ENCODE measurements at regions not wholly inside any gene's neighbourhood (a gene's known extent, or its start where the extent isn't known, plus 50 kb on each side); places are given as distances from the start of the nearest gene placed in this dataset.
"Not testable (repeated sequence)": the region's sequence is repeated elsewhere in the genome, so short reads cannot be mapped to it uniquely, and the experiment has no call there.

GRCh38 chr4:72767618-72768302 lies 198.7 kb upstream of the ADAMTS3 start:
- no peaks in the 10 kb centered on the region for H3K27me3 Mint-ChIP-seq (ENCODE audit: low read depth in 3 of 3)
- Histone ChIP-seq H3K27me3 (ENCODE audit: control insufficient read depth in 2 of 2, insufficient read depth in 2 of 2, low read length in 2 of 2) (no peaks in the 10 kb centered on the region), H3K4me1 (ENCODE audit: control insufficient read depth in 1 of 2, insufficient read depth in 2 of 2, low read length in 2 of 2) (no peaks in the 10 kb centered on the region), H4K20me1 (ENCODE audit: insufficient read depth, low read length) (no peaks in the 10 kb centered on the region), H3K4me3 (replicated peaks in 1 of 3; ENCODE audit: low read depth in 2 of 3, low read length in 3 of 3) (no peak overlapping the region), H2AFZ (ENCODE audit: insufficient read depth, low read depth, low read length, poor library complexity, severe bottlenecking) (no peak overlapping the region), H3K9ac (ENCODE audit: insufficient read depth, low read length, poor library complexity, severe bottlenecking) (no peak overlapping the region), H3K4me2 (replicated peaks; ENCODE audit: extremely low read depth, low read length, poor library complexity, severe bottlenecking) (no peak overlapping the region), H3K9me3 (replicated peaks in 1 of 2; ENCODE audit: control insufficient read depth in 1 of 2, insufficient read depth in 1 of 2, low read length in 2 of 2) (no peaks in the 10 kb centered on the region), H3K79me2 (ENCODE audit: insufficient read depth, low read length) (no peaks in the 10 kb centered on the region), H3K36me3 (replicated peaks in 1 of 2; ENCODE audit: control insufficient read depth in 1 of 2, insufficient read depth in 2 of 2, low read length in 2 of 2) (no peaks in the 10 kb centered on the region), H3K27ac (ENCODE audit: low read depth in 1 of 2, low read length in 2 of 2) (no peak overlapping the region)
- H3K27ac Mint-ChIP-seq, result no peak overlapping the region
- WGBS (ENCODE audit: insufficient coverage), result no CpG with 5 or more reads among the region's 4 CpGs
- H3K4me1 Mint-ChIP-seq, result no peaks in the 10 kb centered on the region
- H3K36me3 Mint-ChIP-seq, result no peaks in the 10 kb centered on the region
- TF ChIP-seq, protein P1, sequence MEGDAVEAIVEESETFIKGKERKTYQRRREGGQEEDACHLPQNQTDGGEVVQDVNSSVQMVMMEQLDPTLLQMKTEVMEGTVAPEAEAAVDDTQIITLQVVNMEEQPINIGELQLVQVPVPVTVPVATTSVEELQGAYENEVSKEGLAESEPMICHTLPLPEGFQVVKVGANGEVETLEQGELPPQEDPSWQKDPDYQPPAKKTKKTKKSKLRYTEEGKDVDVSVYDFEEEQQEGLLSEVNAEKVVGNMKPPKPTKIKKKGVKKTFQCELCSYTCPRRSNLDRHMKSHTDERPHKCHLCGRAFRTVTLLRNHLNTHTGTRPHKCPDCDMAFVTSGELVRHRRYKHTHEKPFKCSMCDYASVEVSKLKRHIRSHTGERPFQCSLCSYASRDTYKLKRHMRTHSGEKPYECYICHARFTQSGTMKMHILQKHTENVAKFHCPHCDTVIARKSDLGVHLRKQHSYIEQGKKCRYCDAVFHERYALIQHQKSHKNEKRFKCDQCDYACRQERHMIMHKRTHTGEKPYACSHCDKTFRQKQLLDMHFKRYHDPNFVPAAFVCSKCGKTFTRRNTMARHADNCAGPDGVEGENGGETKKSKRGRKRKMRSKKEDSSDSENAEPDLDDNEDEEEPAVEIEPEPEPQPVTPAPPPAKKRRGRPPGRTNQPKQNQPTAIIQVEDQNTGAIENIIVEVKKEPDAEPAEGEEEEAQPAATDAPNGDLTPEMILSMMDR (IDR thresholded peaks at IDR 0.05), result no peak
- no peak overlapping the region for H3K4me3 Mint-ChIP-seq
- intact Hi-C loops (cut with micrococcal nuclease), result no loop called here
- DNase-seq, result no peak
- H3K9me3 Mint-ChIP-seq, result peaks cover 0 to 9% (median 2%) of the 10 kb centered on the region in 7 donors

GRCh38 chr4:72765788-72766187 lies 196.8 kb upstream of the ADAMTS3 start:
- H3K27me3 ChIP-seq (ENCODE audit: control insufficient read depth in 2 of 2, insufficient read depth in 2 of 2, low read length in 2 of 2); H3K4me3 ChIP-seq (replicated peaks in 1 of 3; ENCODE audit: low read depth in 2 of 3, low read length in 3 of 3); H3K27ac Mint-ChIP-seq; H3K4me1 ChIP-seq (ENCODE audit: control insufficient read depth in 1 of 2, insufficient read depth in 2 of 2, low read length in 2 of 2); H4K20me1 ChIP-seq (ENCODE audit: insufficient read depth, low read length); H3K9me3 ChIP-seq (replicated peaks in 1 of 2; ENCODE audit: control insufficient read depth in 1 of 2, insufficient read depth in 1 of 2, low read length in 2 of 2); H2AFZ ChIP-seq (ENCODE audit: insufficient read depth, low read depth, low read length, poor library complexity, severe bottlenecking); H3K4me3 Mint-ChIP-seq; H3K79me2 ChIP-seq (ENCODE audit: insufficient read depth, low read length); H3K9me3 Mint-ChIP-seq; H3K36me3 Mint-ChIP-seq; H3K4me2 ChIP-seq (replicated peaks; ENCODE audit: extremely low read depth, low read length, poor library complexity, severe bottlenecking); DNase-seq; H3K36me3 ChIP-seq (replicated peaks in 1 of 2; ENCODE audit: control insufficient read depth in 1 of 2, insufficient read depth in 2 of 2, low read length in 2 of 2); H3K4me1 Mint-ChIP-seq; H3K27ac ChIP-seq (ENCODE audit: low read depth in 1 of 2, low read length in 2 of 2); H3K9ac ChIP-seq (ENCODE audit: insufficient read depth, low read length, poor library complexity, severe bottlenecking); intact Hi-C loops (cut with micrococcal nuclease); H3K27me3 Mint-ChIP-seq (ENCODE audit: low read depth in 3 of 3): not testable (repeated sequence)
- 93% methylated on average over 15 of the region's 19 CpGs for WGBS (ENCODE audit: insufficient coverage)
